ENCODE measurements at regions not wholly inside any gene's neighbourhood (a gene's known extent, or its start where the extent isn't known, plus 50 kb on each side); places are given as distances from the start of the nearest gene placed in this dataset.
"Not testable (repeated sequence)": the region's sequence is repeated elsewhere in the genome, so short reads cannot be mapped to it uniquely, and the experiment has no call there.

GRCh38 chr12:105481392-105482300, 151.2 kb downstream of the C12orf75 start:
- DNase-seq: no peak
- Mint-ChIP-seq H3K4me3 (no peak overlapping the region), H3K27me3 (no peaks in the 10 kb centered on the region), H3K27ac (no peak overlapping the region), H3K36me3 (no peaks in the 10 kb centered on the region), H3K9me3 (no peaks in the 10 kb centered on the region), H3K4me1 (no peaks in the 10 kb centered on the region)
- CTCF ChIA-PET: no interaction called here

GRCh38 chr12:105482951-105483350, 152.5 kb downstream of the C12orf75 start:
- Mint-ChIP-seq H3K36me3 (no peaks in the 10 kb centered on the region), H3K4me1 (no peaks in the 10 kb centered on the region), H3K27ac (no peak overlapping the region), H3K4me3 (no peak overlapping the region), H3K9me3 (no peaks in the 10 kb centered on the region), H3K27me3 (no peaks in the 10 kb centered on the region)
- CTCF ChIA-PET: no interaction called here
- DNase-seq: no peak

- Mint-ChIP-seq H3K4me1 (no peaks in the 10 kb centered on the region), H3K27me3 (no peaks in the 10 kb centered on the region), H3K36me3 (no peaks in the 10 kb centered on the region), H3K9me3 (no peaks in the 10 kb centered on the region), H3K27ac (no peak overlapping the region), H3K4me3 (no peak overlapping the region)
- CTCF ChIA-PET: no interaction called here
- no peak for DNase-seq
Observed at GRCh38 chr12:105483691-105484090, 153.2 kb downstream of the C12orf75 start.

- Mint-ChIP-seq H3K9me3 (no peaks in the 10 kb centered on the region), H3K27me3 (no peaks in the 10 kb centered on the region), H3K4me3 (no peak overlapping the region), H3K36me3 (no peaks in the 10 kb centered on the region), H3K4me1 (no peaks in the 10 kb centered on the region), H3K27ac (no peak overlapping the region)
- no peak for DNase-seq
- CTCF ChIA-PET: no interaction called here
Observed at GRCh38 chr12:105485321-105485910, 154.9 kb downstream of the C12orf75 start.

GRCh38 chr12:105485921-105486320, 155.4 kb downstream of the C12orf75 start:
- no peak overlapping the region for H3K27ac Mint-ChIP-seq
- H3K9me3 Mint-ChIP-seq: no peaks in the 10 kb centered on the region
- no peak for DNase-seq
- CTCF ChIA-PET: no interaction called here
- no peak overlapping the region for H3K4me3 Mint-ChIP-seq
- H3K36me3 Mint-ChIP-seq: no peaks in the 10 kb centered on the region
- no peaks in the 10 kb centered on the region for H3K4me1 Mint-ChIP-seq
- H3K27me3 Mint-ChIP-seq: no peaks in the 10 kb centered on the region

- CTCF ChIA-PET: no interaction called here
- H3K36me3 Mint-ChIP-seq: no peaks in the 10 kb centered on the region
- H3K27ac Mint-ChIP-seq: no peak overlapping the region
- no peak overlapping the region for H3K4me3 Mint-ChIP-seq
- H3K27me3 Mint-ChIP-seq: no peaks in the 10 kb centered on the region
- H3K4me1 Mint-ChIP-seq: no peaks in the 10 kb centered on the region
- DNase-seq: no peak
- H3K9me3 Mint-ChIP-seq: no peaks in the 10 kb centered on the region
Observed at GRCh38 chr12:105487963-105488362, 157.5 kb downstream of the C12orf75 start.

- Mint-ChIP-seq H3K27ac (no peak overlapping the region), H3K4me1 (no peaks in the 10 kb centered on the region), H3K36me3 (no peaks in the 10 kb centered on the region), H3K27me3 (peaks cover 5% of the 10 kb centered on the region), H3K9me3 (peaks cover 4% of the 10 kb centered on the region), H3K4me3 (no peak overlapping the region)
- DNase-seq: no peak
- CTCF ChIA-PET: no interaction called here
Observed at GRCh38 chr12:105492591-105493545, 162.4 kb downstream of the C12orf75 start.

GRCh38 chr12:105499205-105499604, 168.7 kb downstream of the C12orf75 start:
- Mint-ChIP-seq H3K4me1 (no peaks in the 10 kb centered on the region), H3K4me3 (no peak overlapping the region), H3K9me3 (peaks cover 4% of the 10 kb centered on the region), H3K36me3 (no peaks in the 10 kb centered on the region), H3K27ac (no peak overlapping the region), H3K27me3 (peaks cover 11% of the 10 kb centered on the region)
- no peak for DNase-seq
- CTCF ChIA-PET: no interaction called here

- H3K4me1 Mint-ChIP-seq, CTCF ChIA-PET, H3K9me3 Mint-ChIP-seq, DNase-seq, H3K36me3 Mint-ChIP-seq, H3K4me3 Mint-ChIP-seq, H3K27ac Mint-ChIP-seq: not testable (repeated sequence)
- peaks cover 11% of the 10 kb centered on the region for H3K27me3 Mint-ChIP-seq
Observed at GRCh38 chr12:105500676-105501075, 170.2 kb downstream of the C12orf75 start.

- Mint-ChIP-seq H3K4me3 (no peak overlapping the region), H3K27me3 (peaks cover 15% of the 10 kb centered on the region), H3K36me3 (no peaks in the 10 kb centered on the region), H3K27ac (no peak overlapping the region), H3K9me3 (no peaks in the 10 kb centered on the region), H3K4me1 (no peaks in the 10 kb centered on the region)
- CTCF ChIA-PET: interaction anchor here (0.9 kb wide), 1 partner anchor 82 kb away, joined by 3 read pairs; no protein-coding TSS in a partner anchor
- DNase-seq: no peak
Observed at GRCh38 chr12:105502426-105502930, 172.0 kb downstream of the C12orf75 start.

- no peak for DNase-seq
- Mint-ChIP-seq H3K36me3 (no peaks in the 10 kb centered on the region), H3K9me3 (no peaks in the 10 kb centered on the region), H3K4me1 (no peaks in the 10 kb centered on the region), H3K4me3 (no peak overlapping the region), H3K27me3 (peaks cover 15% of the 10 kb centered on the region), H3K27ac (no peak overlapping the region)
- CTCF ChIA-PET: no interaction called here
Observed at GRCh38 chr12:105503619-105504018, 173.1 kb downstream of the C12orf75 start.

- peaks cover 15% of the 10 kb centered on the region for H3K27me3 Mint-ChIP-seq
- H3K4me3 Mint-ChIP-seq: no peak overlapping the region
- no peaks in the 10 kb centered on the region for H3K9me3 Mint-ChIP-seq
- H3K4me1 Mint-ChIP-seq: no peaks in the 10 kb centered on the region
- no peak for DNase-seq
- H3K36me3 Mint-ChIP-seq: no peaks in the 10 kb centered on the region
- no peak overlapping the region for H3K27ac Mint-ChIP-seq
- CTCF ChIA-PET: no interaction called here
Observed at GRCh38 chr12:105504286-105504685, 173.8 kb downstream of the C12orf75 start.

- Mint-ChIP-seq H3K27me3 (peaks cover 9% of the 10 kb centered on the region), H3K9me3 (no peaks in the 10 kb centered on the region), H3K4me3 (no peak overlapping the region), H3K4me1 (no peaks in the 10 kb centered on the region), H3K27ac (no peak overlapping the region), H3K36me3 (no peaks in the 10 kb centered on the region)
- no peak for DNase-seq
- CTCF ChIA-PET: no interaction called here
Observed at GRCh38 chr12:105506678-105507310, 176.3 kb downstream of the C12orf75 start.
